T-cell (primary cell): ENCODE measurements at regions not wholly inside any gene's neighbourhood (a gene's known extent, or its start where the extent isn't known, plus 50 kb on each side); places are given as distances from the start of the nearest gene placed in this dataset.
A peak's percentile ranks its signal among the peaks of the same experiment; 100 is the strongest.

Experiments used
- ATAC-seq, 4 experiments: fragments of 200-7000 bp in 3 of 4; fragments of 150-1000 bp in 1 of 4; cut with Tn5 transposase; replicated peaks in 1 of 4; 1 replicate in 3 of 4; 2 replicates in 1 of 4; pipeline ENCODE4 v1.10.0; 2021; ENCODE audit warnings: moderate library complexity in 3 of 4, mild to moderate bottlenecking in 2 of 4, moderate number of reproducible peaks in 1 of 4
- CTCF ChIA-PET, 2 donors: fragments of 300-600 bp; sonication (Branson Sonifier 250); formaldehyde crosslinking; loops; one replicate each; lab custom pipeline; 2022; ENCODE audit warnings: antibody characterized with exemption in 2 of 2; lab: Charles Lee
- POLR2A ChIA-PET, 2 donors: fragments of 300-600 bp; sonication (Branson Sonifier 250); formaldehyde crosslinking; loops; one replicate each; lab custom pipeline; 2022; ENCODE audit warnings: antibody characterized with exemption in 2 of 2; lab: Charles Lee
- DNase-seq, 35 experiments: peaks; one replicate each; pipeline versions ENCODE4 v3.0.0 to v3.0.0-alpha.2; 2013 to 2023
- H3K27ac ChIP-seq: one replicate; pipeline ENCODE4 v1.5.1; 2013; ENCODE audit warnings: low read length
- H3K27me3 ChIP-seq, 2 experiments: replicated peaks in 1 of 2; 1 replicate in 1 of 2; 2 replicates in 1 of 2; pipeline versions ENCODE4 v1.6.1 to v1.7.0; 2013; ENCODE audit warnings: low read length in 1 of 2, mixed read lengths in 1 of 2; ENCODE audit not compliant: control insufficient read depth in 2 of 2, insufficient read depth in 2 of 2; ENCODE audit errors: extremely low read depth in 1 of 2
- H3K36me3 ChIP-seq, 2 donors: 1 replicate in 1 of 2; 2 replicates in 1 of 2; pipeline versions ENCODE4 v1.6.1 to v1.7.0; 2013; ENCODE audit warnings: low read length in 1 of 2; ENCODE audit not compliant: control insufficient read depth in 2 of 2, insufficient read depth in 1 of 2; ENCODE audit errors: extremely low read depth in 1 of 2
- H3K4me1 ChIP-seq, 2 experiments: 1 replicate in 1 of 2; 2 replicates in 1 of 2; pipeline versions ENCODE4 v1.6.1 to v1.7.0; 2013; ENCODE audit warnings: low read length in 2 of 2, mixed read lengths in 1 of 2; ENCODE audit not compliant: insufficient read depth in 2 of 2, control insufficient read depth in 1 of 2; ENCODE audit errors: extremely low read depth in 1 of 2
- H3K4me3 ChIP-seq, 2 donors: 1 replicate in 1 of 2; 2 replicates in 1 of 2; pipeline versions ENCODE4 v1.5.1 to v1.7.0; 2013; ENCODE audit warnings: mild to moderate bottlenecking in 2 of 2, low read length in 1 of 2, moderate library complexity in 1 of 2; ENCODE audit not compliant: control insufficient read depth in 1 of 2; ENCODE audit errors: extremely low read depth in 1 of 2
- H3K9me3 ChIP-seq: 2 replicates; pipeline ENCODE4 v1.7.0; 2013
- H3K27ac Mint-ChIP-seq, 2 donors: one replicate each; pipeline ENCODE4 v1.8.0; 2020 to 2021; ENCODE audit warnings: mild to moderate bottlenecking in 2 of 2, mixed read lengths in 2 of 2
- H3K27me3 Mint-ChIP-seq, 2 donors: one replicate each; pipeline ENCODE4 v1.8.0; 2021 to 2022; ENCODE audit warnings: mixed read lengths in 2 of 2
- H3K36me3 Mint-ChIP-seq: one replicate; pipeline ENCODE4 v1.8.0; 2021; ENCODE audit warnings: mixed read lengths
- H3K4me1 Mint-ChIP-seq, 3 donors: one replicate each; pipeline ENCODE4 v1.8.0; 2020 to 2022; ENCODE audit warnings: mixed read lengths in 3 of 3, mild to moderate bottlenecking in 1 of 3
- H3K4me3 Mint-ChIP-seq, 3 donors: one replicate each; pipeline ENCODE4 v1.8.0; 2020 to 2022; ENCODE audit warnings: mild to moderate bottlenecking in 3 of 3, mixed read lengths in 3 of 3, moderate library complexity in 3 of 3
- H3K9me3 Mint-ChIP-seq, 3 donors: one replicate each; pipeline ENCODE4 v1.8.0; 2020 to 2022; ENCODE audit warnings: mixed read lengths in 3 of 3
- WGBS: methylation state at CpG from one replicate; pipeline ENCODE4 v1.1.5; 2013; ENCODE audit warnings: missing lambda C conversion rate; ENCODE audit not compliant: insufficient coverage; 5-methylcytosine and 5-hydroxymethylcytosine counted together

DNA sequence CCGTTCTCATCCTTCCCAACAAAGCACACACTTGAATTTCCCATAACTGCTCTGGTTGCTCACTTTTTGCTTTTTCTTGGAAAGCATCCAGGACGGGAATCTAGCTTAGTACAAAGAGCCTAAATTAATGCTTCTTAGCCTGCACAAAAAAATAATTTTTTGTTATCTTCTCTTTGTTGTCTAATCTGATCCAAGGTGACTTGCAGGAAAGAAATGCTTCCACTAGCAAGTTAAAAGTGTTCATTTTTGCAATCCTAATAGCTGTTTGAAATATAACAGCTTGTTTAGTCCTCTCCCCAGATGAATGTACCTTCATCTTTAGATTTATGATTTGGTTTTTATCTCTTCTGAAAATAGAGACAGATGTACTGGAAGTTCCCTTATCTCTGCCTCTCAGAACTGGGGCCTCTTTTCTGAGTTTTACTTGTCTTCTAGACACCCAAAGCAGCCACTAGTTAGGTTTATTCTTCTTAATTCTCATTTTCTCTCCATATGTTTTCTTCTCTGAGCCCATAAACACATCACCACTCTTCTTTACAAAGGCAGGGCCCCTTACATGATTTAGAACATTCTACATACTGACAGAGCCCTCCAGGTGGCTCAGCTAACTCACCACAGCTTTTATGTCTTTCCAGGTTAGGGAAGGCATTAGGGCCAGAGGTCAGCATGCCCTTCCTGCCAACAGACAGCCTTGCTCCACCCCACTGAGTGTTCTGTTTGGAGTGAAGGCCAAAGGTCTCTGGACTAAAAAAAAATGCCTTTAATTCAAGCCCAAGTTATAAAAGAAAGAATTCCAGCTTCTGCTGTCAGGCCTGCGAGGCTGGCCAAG, 74.7 kb upstream of the MAP4K3 start:
- Histone ChIP-seq H3K36me3 (no peaks in the 10 kb centered on the region), H3K4me3 (no peak overlapping the region), H3K27ac (no peak overlapping the region), H3K9me3 (no peaks in the 10 kb centered on the region), H3K4me1 (no peaks in the 10 kb centered on the region), H3K27me3 (no peaks in the 10 kb centered on the region)
- ATAC-seq (no peak), DNase-seq (no peak)
- no peaks in the 10 kb centered on the region for H3K9me3 Mint-ChIP-seq
- WGBS, result 80% methylated on average over 2 of the region's 3 CpGs
- H3K4me1 Mint-ChIP-seq, result peaks cover 5 to 10% (median 10%) of the 10 kb centered on the region in 3 donors
- ChIA-PET CTCF (interaction anchor here in 1 of 2 donors (0.7 kb wide), 1 partner anchor 103 kb away, joined by 3 read pairs; no protein-coding TSS in a partner anchor), POLR2A (no interaction called here)
- H3K27ac Mint-ChIP-seq, result no peak overlapping the region
- H3K36me3 Mint-ChIP-seq, result no peaks in the 10 kb centered on the region
- no peaks in the 10 kb centered on the region for H3K27me3 Mint-ChIP-seq
- H3K4me3 Mint-ChIP-seq, result no peak overlapping the region

GRCh38 chr2:39512434-39512935, 75.4 kb upstream of the MAP4K3 start:
- Histone ChIP-seq H3K4me3 (no peak overlapping the region), H3K27me3 (no peaks in the 10 kb centered on the region), H3K36me3 (no peaks in the 10 kb centered on the region), H3K27ac (no peak overlapping the region), H3K9me3 (no peaks in the 10 kb centered on the region), H3K4me1 (no peaks in the 10 kb centered on the region)
- no peaks in the 10 kb centered on the region for H3K27me3 Mint-ChIP-seq
- H3K36me3 Mint-ChIP-seq, result no peaks in the 10 kb centered on the region
- CTCF ChIA-PET, result interaction anchor here (0.6 to 0.7 kb wide), 2 partner anchors 20 to 104 kb away, joined by 3 read pairs; no protein-coding TSS in a partner anchor
- H3K9me3 Mint-ChIP-seq, result no peaks in the 10 kb centered on the region
- H3K4me3 Mint-ChIP-seq, result no peak overlapping the region
- DNase-seq, result no peak
- H3K27ac Mint-ChIP-seq, result no peak overlapping the region
- peaks cover 5 to 10% (median 10%) of the 10 kb centered on the region in 3 donors for H3K4me1 Mint-ChIP-seq
- no peak for ATAC-seq
- 59% methylated on average over 3 of the region's 7 CpGs for WGBS
- POLR2A ChIA-PET, result no interaction called here

GRCh38 chr2:39512941-39513340, 75.9 kb upstream of the MAP4K3 start:
- peaks cover 5 to 10% (median 10%) of the 10 kb centered on the region in 3 donors for H3K4me1 Mint-ChIP-seq
- H3K27me3 Mint-ChIP-seq, result no peaks in the 10 kb centered on the region
- ATAC-seq, result no peak
- no peaks in the 10 kb centered on the region for H3K36me3 Mint-ChIP-seq
- no CpG with 5 or more reads among the region's 6 CpGs for WGBS
- no peaks in the 10 kb centered on the region for H3K27me3 ChIP-seq
- H3K9me3 ChIP-seq, result no peaks in the 10 kb centered on the region
- H3K4me3 Mint-ChIP-seq, result no peak overlapping the region
- H3K36me3 ChIP-seq, result no peaks in the 10 kb centered on the region
- ChIA-PET POLR2A (no interaction called here), CTCF (interaction anchor here in 1 of 2 donors (0.6 kb wide), 1 partner anchor 20 kb away, joined by 3 read pairs; no protein-coding TSS in a partner anchor)
- H3K4me1 ChIP-seq, result no peaks in the 10 kb centered on the region
- H3K9me3 Mint-ChIP-seq, result no peaks in the 10 kb centered on the region
- no peak overlapping the region for H3K27ac ChIP-seq
- DNase-seq, result no peak
- no peak overlapping the region for H3K27ac Mint-ChIP-seq
- no peak overlapping the region for H3K4me3 ChIP-seq

- H3K4me1 Mint-ChIP-seq, result peaks cover 5 to 10% (median 10%) of the 10 kb centered on the region in 3 donors
- H3K9me3 Mint-ChIP-seq, result no peaks in the 10 kb centered on the region
- Histone ChIP-seq H3K4me1 (no peaks in the 10 kb centered on the region), H3K36me3 (no peaks in the 10 kb centered on the region), H3K9me3 (no peaks in the 10 kb centered on the region), H3K4me3 (no peak overlapping the region), H3K27me3 (no peaks in the 10 kb centered on the region), H3K27ac (no peak overlapping the region)
- ATAC-seq, result no peak
- DNase-seq, result peak in 1 of 35 experiments; percentile 3
- H3K27ac Mint-ChIP-seq, result no peak overlapping the region
- ChIA-PET POLR2A (no interaction called here), CTCF (no interaction called here)
- no peaks in the 10 kb centered on the region for H3K27me3 Mint-ChIP-seq
- no CpG with 5 or more reads among the region's 2 CpGs for WGBS
- H3K4me3 Mint-ChIP-seq, result no peak overlapping the region
- no peaks in the 10 kb centered on the region for H3K36me3 Mint-ChIP-seq
These were observed 76.6 kb upstream of the MAP4K3 start for GRCh38 chr2:39513641-39514094.

DNA sequence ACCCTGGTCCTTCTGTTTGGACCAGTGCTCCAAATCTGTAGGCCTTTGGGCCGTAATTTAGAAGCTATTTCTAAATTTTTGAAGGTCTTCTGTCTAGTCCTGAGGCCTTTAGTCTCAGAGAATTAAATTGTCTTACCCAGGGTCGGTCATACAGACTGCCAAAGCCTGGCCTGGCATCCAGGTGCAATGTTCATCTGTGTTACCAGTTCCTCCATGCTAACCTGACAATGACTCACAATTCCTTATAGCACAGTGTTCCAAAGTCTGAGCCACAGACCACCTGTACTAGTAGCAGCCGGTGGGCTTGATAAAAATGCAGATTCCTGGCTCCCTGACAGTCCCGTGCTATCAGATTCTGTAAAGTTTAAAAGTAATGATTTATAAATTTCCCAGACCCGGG, 77.7 kb upstream of the MAP4K3 start:
- no peaks in the 10 kb centered on the region for H3K4me1 ChIP-seq
- H3K9me3 Mint-ChIP-seq, result no peaks in the 10 kb centered on the region
- H3K36me3 Mint-ChIP-seq, result no peaks in the 10 kb centered on the region
- no peak overlapping the region for H3K4me3 Mint-ChIP-seq
- H3K36me3 ChIP-seq, result no peaks in the 10 kb centered on the region
- ChIA-PET POLR2A (no interaction called here), CTCF (no interaction called here)
- H3K27ac ChIP-seq, result no peak overlapping the region
- H3K27ac Mint-ChIP-seq, result no peak overlapping the region
- no peak for DNase-seq
- no peak overlapping the region for H3K4me3 ChIP-seq
- H3K27me3 ChIP-seq, result no peaks in the 10 kb centered on the region
- WGBS, result 86% methylated on average over 2 of the region's 5 CpGs
- no peak for ATAC-seq
- peaks cover 5 to 10% (median 10%) of the 10 kb centered on the region in 3 donors for H3K4me1 Mint-ChIP-seq
- H3K27me3 Mint-ChIP-seq, result no peaks in the 10 kb centered on the region
- no peaks in the 10 kb centered on the region for H3K9me3 ChIP-seq

GRCh38 chr2:39515273-39515896, 78.3 kb upstream of the MAP4K3 start:
- no peak overlapping the region for H3K27ac ChIP-seq
- no peaks in the 10 kb centered on the region for H3K27me3 ChIP-seq
- Mint-ChIP-seq H3K27ac (no peak overlapping the region), H3K4me1 (peaks cover 5 to 10% (median 10%) of the 10 kb centered on the region in 3 donors), H3K9me3 (no peaks in the 10 kb centered on the region), H3K27me3 (no peaks in the 10 kb centered on the region), H3K36me3 (no peaks in the 10 kb centered on the region), H3K4me3 (no peak overlapping the region)
- ChIA-PET POLR2A (no interaction called here), CTCF (no interaction called here)
- DNase-seq (no peak), ATAC-seq (no peak)
- no peaks in the 10 kb centered on the region for H3K36me3 ChIP-seq
- 79% methylated on average over 4 of the region's 9 CpGs for WGBS
- H3K9me3 ChIP-seq, result no peaks in the 10 kb centered on the region
- H3K4me1 ChIP-seq, result no peaks in the 10 kb centered on the region
- H3K4me3 ChIP-seq, result no peak overlapping the region
